ENCODE measurements at regions not wholly inside any gene's neighbourhood (a gene's known extent, or its start where the extent isn't known, plus 50 kb on each side); places are given as distances from the start of the nearest gene placed in this dataset.

DNA sequence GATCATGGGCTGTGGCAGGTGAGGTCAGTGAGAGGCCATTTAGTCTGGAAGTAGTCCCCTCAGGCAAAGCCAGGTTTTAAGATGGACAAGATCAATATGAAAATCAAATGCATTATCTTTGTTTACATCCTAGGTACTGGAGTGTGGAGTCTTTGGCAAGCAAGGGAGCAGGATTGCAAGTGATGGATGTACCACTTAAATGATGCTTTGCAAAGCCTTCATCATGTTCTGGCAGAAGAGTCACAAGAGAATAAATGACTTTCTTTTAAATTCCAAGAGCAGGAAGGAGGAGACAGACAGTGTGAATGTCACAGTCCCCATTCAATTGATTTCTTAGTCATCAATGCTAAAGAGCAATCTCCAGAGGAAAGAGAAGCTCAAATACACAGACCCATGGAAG lies 908.3 kb downstream of the FAM181B start:
- TF ChIP-seq RFX5 (IDR thresholded peaks at IDR 0.05; ENCODE audit: low read depth, low read length) (no peak), POLR2A (IDR thresholded peaks at IDR 0.05; ENCODE audit: low read depth, low read length) (no peak), SMC3 (IDR thresholded peaks at IDR 0.05; ENCODE audit: low read depth, low read length) (no peak), MAZ (IDR thresholded peaks at IDR 0.05; ENCODE audit: borderline replicate concordance, low read depth, low read length) (no peak), RAD21 (IDR thresholded peaks at IDR 0.05; ENCODE audit: low read length) (no peak), MAFK (IDR thresholded peaks at IDR 0.05; ENCODE audit: low read depth, low read length) (no peak), MXI1 (IDR thresholded peaks at IDR 0.05; ENCODE audit: borderline replicate concordance, low read depth, low read length) (no peak), CEBPB (IDR thresholded peaks at IDR 0.05; ENCODE audit: low read depth, low read length) (no peak), CHD1 (IDR thresholded peaks at IDR 0.05; ENCODE audit: low read depth, low read length) (no peak), FOS (IDR thresholded peaks at IDR 0.05; ENCODE audit: low read depth, low read length) (no peak), RCOR1 (IDR thresholded peaks at IDR 0.05; ENCODE audit: insufficient replicate concordance, low read length) (no peak)
- TF ChIP-seq, protein P1, sequence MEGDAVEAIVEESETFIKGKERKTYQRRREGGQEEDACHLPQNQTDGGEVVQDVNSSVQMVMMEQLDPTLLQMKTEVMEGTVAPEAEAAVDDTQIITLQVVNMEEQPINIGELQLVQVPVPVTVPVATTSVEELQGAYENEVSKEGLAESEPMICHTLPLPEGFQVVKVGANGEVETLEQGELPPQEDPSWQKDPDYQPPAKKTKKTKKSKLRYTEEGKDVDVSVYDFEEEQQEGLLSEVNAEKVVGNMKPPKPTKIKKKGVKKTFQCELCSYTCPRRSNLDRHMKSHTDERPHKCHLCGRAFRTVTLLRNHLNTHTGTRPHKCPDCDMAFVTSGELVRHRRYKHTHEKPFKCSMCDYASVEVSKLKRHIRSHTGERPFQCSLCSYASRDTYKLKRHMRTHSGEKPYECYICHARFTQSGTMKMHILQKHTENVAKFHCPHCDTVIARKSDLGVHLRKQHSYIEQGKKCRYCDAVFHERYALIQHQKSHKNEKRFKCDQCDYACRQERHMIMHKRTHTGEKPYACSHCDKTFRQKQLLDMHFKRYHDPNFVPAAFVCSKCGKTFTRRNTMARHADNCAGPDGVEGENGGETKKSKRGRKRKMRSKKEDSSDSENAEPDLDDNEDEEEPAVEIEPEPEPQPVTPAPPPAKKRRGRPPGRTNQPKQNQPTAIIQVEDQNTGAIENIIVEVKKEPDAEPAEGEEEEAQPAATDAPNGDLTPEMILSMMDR (conservative IDR thresholded peaks at IDR 0.05; ENCODE audit: low read depth, low read length), result no peak
- TF ChIP-seq, protein P2, sequence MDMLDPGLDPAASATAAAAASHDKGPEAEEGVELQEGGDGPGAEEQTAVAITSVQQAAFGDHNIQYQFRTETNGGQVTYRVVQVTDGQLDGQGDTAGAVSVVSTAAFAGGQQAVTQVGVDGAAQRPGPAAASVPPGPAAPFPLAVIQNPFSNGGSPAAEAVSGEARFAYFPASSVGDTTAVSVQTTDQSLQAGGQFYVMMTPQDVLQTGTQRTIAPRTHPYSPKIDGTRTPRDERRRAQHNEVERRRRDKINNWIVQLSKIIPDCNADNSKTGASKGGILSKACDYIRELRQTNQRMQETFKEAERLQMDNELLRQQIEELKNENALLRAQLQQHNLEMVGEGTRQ (IDR thresholded peaks at IDR 0.05; ENCODE audit: low read depth, low read length), result no peak
- TF ChIP-seq, protein P3, sequence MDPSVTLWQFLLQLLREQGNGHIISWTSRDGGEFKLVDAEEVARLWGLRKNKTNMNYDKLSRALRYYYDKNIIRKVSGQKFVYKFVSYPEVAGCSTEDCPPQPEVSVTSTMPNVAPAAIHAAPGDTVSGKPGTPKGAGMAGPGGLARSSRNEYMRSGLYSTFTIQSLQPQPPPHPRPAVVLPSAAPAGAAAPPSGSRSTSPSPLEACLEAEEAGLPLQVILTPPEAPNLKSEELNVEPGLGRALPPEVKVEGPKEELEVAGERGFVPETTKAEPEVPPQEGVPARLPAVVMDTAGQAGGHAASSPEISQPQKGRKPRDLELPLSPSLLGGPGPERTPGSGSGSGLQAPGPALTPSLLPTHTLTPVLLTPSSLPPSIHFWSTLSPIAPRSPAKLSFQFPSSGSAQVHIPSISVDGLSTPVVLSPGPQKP (IDR thresholded peaks at IDR 0.05; ENCODE audit: borderline replicate concordance, low read depth, low read length), result no peak
